Testis (tissue), 2 donors: ENCODE measurements at regions not wholly inside any gene's neighbourhood (a gene's known extent, or its start where the extent isn't known, plus 50 kb on each side); places are given as distances from the start of the nearest gene placed in this dataset.

Experiments used
- POLR2A ChIP-seq: fragments of 450-650 bp; IDR thresholded peaks from one replicate; pipeline ENCODE4 v1.6.1; 2017; ENCODE audit warnings: antibody characterized with exemption, mild to moderate bottlenecking, moderate library complexity
- TF ChIP-seq, protein P1 (sequence below), 3 experiments: fragments of 450-650 bp in 2 of 3; fragments of 200-600 bp in 1 of 3; sonication (generic) in 1 of 3; IDR thresholded peaks; one replicate each; pipeline ENCODE4 v1.5.1; 2016 to 2019; ENCODE audit warnings: antibody characterized with exemption in 3 of 3, mild to moderate bottlenecking in 2 of 3, moderate library complexity in 1 of 3

DNA sequence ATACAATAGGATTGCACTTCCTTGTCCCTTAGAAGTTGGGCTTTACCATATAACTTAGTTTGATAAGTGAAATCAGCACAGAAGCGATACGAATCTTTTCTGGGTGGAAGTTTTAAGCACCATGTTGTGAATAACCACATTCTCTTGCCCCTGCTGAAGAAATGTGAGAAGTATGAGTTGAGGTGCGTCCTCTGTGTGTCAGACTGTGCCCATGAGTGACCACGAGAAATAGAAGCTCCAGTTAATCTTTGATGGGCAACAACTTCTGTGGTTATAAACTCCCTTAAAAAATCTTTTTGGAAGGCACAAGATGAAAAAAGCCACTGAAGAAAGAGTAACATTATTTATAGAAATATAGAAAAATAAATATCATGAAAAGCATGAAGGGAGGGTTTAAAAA lies 668.2 kb downstream of the DTWD2 start:
- TF ChIP-seq, protein P1, sequence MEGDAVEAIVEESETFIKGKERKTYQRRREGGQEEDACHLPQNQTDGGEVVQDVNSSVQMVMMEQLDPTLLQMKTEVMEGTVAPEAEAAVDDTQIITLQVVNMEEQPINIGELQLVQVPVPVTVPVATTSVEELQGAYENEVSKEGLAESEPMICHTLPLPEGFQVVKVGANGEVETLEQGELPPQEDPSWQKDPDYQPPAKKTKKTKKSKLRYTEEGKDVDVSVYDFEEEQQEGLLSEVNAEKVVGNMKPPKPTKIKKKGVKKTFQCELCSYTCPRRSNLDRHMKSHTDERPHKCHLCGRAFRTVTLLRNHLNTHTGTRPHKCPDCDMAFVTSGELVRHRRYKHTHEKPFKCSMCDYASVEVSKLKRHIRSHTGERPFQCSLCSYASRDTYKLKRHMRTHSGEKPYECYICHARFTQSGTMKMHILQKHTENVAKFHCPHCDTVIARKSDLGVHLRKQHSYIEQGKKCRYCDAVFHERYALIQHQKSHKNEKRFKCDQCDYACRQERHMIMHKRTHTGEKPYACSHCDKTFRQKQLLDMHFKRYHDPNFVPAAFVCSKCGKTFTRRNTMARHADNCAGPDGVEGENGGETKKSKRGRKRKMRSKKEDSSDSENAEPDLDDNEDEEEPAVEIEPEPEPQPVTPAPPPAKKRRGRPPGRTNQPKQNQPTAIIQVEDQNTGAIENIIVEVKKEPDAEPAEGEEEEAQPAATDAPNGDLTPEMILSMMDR (IDR thresholded peaks at IDR 0.05), result no peak
- no peak for TF ChIP-seq POLR2A
